Smooth muscle cell (in vitro differentiated cells): ENCODE measurements at regions not wholly inside any gene's neighbourhood (a gene's known extent, or its start where the extent isn't known, plus 50 kb on each side); places are given as distances from the start of the nearest gene placed in this dataset.

Source experiments
- DNase-seq: peaks from one replicate; lab custom pipeline; 2025; ENCODE audit not compliant: unreplicated experiment; lab: John Stamatoyannopoulos, UW
- H2AFZ ChIP-seq: fragments of 200-600 bp; sonication (generic); 2 replicates; pipeline ENCODE4 v1.6.0; 2016; ENCODE audit warnings: antibody characterized with exemption, low read depth, mild to moderate bottlenecking
- H3F3A ChIP-seq: fragments of 200-600 bp; sonication (generic); 2 replicates; pipeline ENCODE4 v1.6.0; 2017; ENCODE audit warnings: antibody characterized with exemption, low read depth
- H3K27ac ChIP-seq: fragments of 200-600 bp; sonication (generic); 2 replicates; pipeline ENCODE4 v1.5.1; 2016; ENCODE audit warnings: low read depth, mild to moderate bottlenecking
- H3K27me3 ChIP-seq: fragments of 200-600 bp; sonication (generic); 2 replicates; pipeline ENCODE4 v1.6.1; 2016; ENCODE audit warnings: low read depth, mild to moderate bottlenecking
- H3K36me3 ChIP-seq: fragments of 200-600 bp; sonication (generic); 2 replicates; pipeline ENCODE4 v1.5.1; 2016; ENCODE audit warnings: low read depth
- H3K4me1 ChIP-seq: fragments of 200-600 bp; sonication (generic); 2 replicates; pipeline ENCODE4 v1.5.1; 2016; ENCODE audit warnings: low read depth
- H3K4me2 ChIP-seq: fragments of 200-600 bp; sonication (generic); 2 replicates; pipeline ENCODE4 v1.6.0; 2016; ENCODE audit warnings: mild to moderate bottlenecking
- H3K4me3 ChIP-seq: fragments of 200-600 bp; sonication (generic); 2 replicates; pipeline ENCODE4 v1.5.1; 2016; ENCODE audit warnings: mild to moderate bottlenecking
- H3K79me2 ChIP-seq: fragments of 200-600 bp; sonication (generic); 2 replicates; pipeline ENCODE4 v1.6.0; 2016; ENCODE audit warnings: low read depth, mild to moderate bottlenecking
- H3K9ac ChIP-seq: fragments of 200-600 bp; sonication (generic); 2 replicates; pipeline ENCODE4 v1.6.0; 2016; ENCODE audit warnings: low read depth
- H3K9me3 ChIP-seq: fragments of 200-600 bp; sonication (generic); replicated peaks from 2 replicates; pipeline ENCODE4 v1.5.1; 2016; ENCODE audit warnings: low read depth
- H4K20me1 ChIP-seq: fragments of 200-600 bp; sonication (generic); 2 replicates; pipeline ENCODE4 v1.6.0; 2016; ENCODE audit warnings: low read depth
- WGBS: methylation state at CpG from one replicate; pipeline ENCODE4 v1.1.7; 2016; ENCODE audit warnings: low lambda C conversion rate; 5-methylcytosine and 5-hydroxymethylcytosine counted together
- TF ChIP-seq, protein P1 (sequence below): fragments of 200-600 bp; sonication (generic); IDR thresholded peaks from 2 replicates; pipeline ENCODE4 v1.5.1; 2017; ENCODE audit warnings: borderline replicate concordance, mild to moderate bottlenecking, antibody characterized with exemption; ENCODE audit not compliant: insufficient read depth, poor library complexity, severe bottlenecking

DNA sequence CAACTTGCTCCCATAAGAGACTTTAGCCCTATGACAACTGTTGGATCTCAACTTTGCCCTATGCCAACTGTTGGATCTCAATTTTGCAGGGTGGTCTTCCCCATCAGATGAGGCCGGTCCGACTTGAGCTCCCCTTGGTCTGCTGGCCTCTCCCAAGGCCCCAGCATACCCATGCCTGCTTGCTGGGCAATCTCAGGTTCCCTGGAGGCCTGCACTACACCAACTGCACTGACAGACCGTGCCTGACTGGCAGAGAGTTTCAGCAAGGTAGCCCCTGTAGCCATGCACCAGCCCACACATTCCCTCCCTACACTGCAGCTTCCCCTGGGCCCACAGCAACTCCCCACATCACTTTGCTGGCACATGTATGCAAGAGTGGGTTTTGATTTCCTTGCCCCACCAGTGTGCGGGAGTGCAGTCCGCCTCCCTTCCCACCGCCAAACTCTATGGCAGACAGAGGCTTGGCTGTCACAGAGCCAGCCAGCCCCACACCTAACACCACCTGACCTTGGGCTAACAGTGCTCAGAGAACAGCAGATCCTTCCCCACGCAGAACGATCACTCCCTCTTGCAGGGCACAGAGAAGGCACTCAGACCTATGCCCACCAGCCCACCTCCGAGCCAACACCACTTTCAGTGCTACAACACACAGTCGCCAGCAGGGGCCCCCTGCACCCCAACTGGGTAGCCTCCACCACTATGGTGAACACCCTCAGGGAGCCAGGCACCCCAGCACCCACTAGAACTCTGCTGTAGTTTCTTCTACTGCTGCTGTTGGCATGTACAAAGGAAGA lies 279.9 kb upstream of the COX7C start:
- Histone ChIP-seq H3K4me1 (no peaks in the 10 kb centered on the region), H3K79me2 (no peaks in the 10 kb centered on the region), H3F3A (no peaks in the 10 kb centered on the region), H3K27me3 (no peaks in the 10 kb centered on the region), H3K4me2 (no peak overlapping the region), H4K20me1 (no peaks in the 10 kb centered on the region), H3K9ac (no peak overlapping the region), H2AFZ (no peak overlapping the region), H3K4me3 (no peak overlapping the region), H3K9me3 (no peaks in the 10 kb centered on the region), H3K27ac (no peak overlapping the region), H3K36me3 (no peaks in the 10 kb centered on the region)
- no peak for DNase-seq
- 90% methylated on average over 10 of the region's 10 CpGs for WGBS
- TF ChIP-seq, protein P1, sequence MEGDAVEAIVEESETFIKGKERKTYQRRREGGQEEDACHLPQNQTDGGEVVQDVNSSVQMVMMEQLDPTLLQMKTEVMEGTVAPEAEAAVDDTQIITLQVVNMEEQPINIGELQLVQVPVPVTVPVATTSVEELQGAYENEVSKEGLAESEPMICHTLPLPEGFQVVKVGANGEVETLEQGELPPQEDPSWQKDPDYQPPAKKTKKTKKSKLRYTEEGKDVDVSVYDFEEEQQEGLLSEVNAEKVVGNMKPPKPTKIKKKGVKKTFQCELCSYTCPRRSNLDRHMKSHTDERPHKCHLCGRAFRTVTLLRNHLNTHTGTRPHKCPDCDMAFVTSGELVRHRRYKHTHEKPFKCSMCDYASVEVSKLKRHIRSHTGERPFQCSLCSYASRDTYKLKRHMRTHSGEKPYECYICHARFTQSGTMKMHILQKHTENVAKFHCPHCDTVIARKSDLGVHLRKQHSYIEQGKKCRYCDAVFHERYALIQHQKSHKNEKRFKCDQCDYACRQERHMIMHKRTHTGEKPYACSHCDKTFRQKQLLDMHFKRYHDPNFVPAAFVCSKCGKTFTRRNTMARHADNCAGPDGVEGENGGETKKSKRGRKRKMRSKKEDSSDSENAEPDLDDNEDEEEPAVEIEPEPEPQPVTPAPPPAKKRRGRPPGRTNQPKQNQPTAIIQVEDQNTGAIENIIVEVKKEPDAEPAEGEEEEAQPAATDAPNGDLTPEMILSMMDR, result no peak

DNA sequence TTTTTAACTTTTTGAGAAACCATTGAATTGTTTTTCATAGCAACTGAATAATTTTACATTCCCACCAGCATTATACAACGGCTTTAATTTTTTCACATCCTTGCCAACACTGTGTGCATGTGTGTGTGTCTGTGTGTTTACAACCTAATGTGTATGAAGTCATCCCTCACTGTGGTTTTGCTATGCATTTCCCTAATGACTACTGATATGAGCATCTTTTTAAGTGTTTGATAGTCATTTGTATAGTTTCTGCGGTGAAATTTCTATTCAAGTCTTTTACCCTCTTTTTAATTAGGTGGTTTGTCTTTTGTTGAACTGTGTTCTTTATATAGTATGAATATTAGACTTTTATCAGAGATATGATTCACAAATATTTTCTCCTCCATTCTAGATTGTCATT lies 263.1 kb upstream of the COX7C start:
- no peaks in the 10 kb centered on the region for H3F3A ChIP-seq
- H2AFZ ChIP-seq, result no peak overlapping the region
- H3K4me2 ChIP-seq, result no peak overlapping the region
- no peak overlapping the region for H3K9ac ChIP-seq
- H3K9me3 ChIP-seq, result no peaks in the 10 kb centered on the region
- H3K27ac ChIP-seq, result no peak overlapping the region
- no peak overlapping the region for H3K4me3 ChIP-seq
- no peaks in the 10 kb centered on the region for H3K79me2 ChIP-seq
- H4K20me1 ChIP-seq, result no peaks in the 10 kb centered on the region
- TF ChIP-seq, protein P1, result no peak
- H3K27me3 ChIP-seq, result no peaks in the 10 kb centered on the region
- H3K4me1 ChIP-seq, result no peaks in the 10 kb centered on the region
- no peaks in the 10 kb centered on the region for H3K36me3 ChIP-seq
- 85% methylated on average over 2 of the region's 2 CpGs for WGBS
- DNase-seq, result no peak

- no peaks in the 10 kb centered on the region for H3K27me3 ChIP-seq
- no peak overlapping the region for H3K4me3 ChIP-seq
- H3K9ac ChIP-seq, result no peak overlapping the region
- H3K4me1 ChIP-seq, result no peaks in the 10 kb centered on the region
- H4K20me1 ChIP-seq, result no peaks in the 10 kb centered on the region
- H3K4me2 ChIP-seq, result no peak overlapping the region
- no peak overlapping the region for H3K27ac ChIP-seq
- H2AFZ ChIP-seq, result no peak overlapping the region
- no peaks in the 10 kb centered on the region for H3F3A ChIP-seq
- H3K36me3 ChIP-seq, result no peaks in the 10 kb centered on the region
- WGBS, result 70% methylated on average over 1 of the region's 1 CpG
- H3K79me2 ChIP-seq, result no peaks in the 10 kb centered on the region
- H3K9me3 ChIP-seq, result no peaks in the 10 kb centered on the region
- no peak for DNase-seq
- TF ChIP-seq, protein P1, result no peak
Measured at GRCh38 chr5:86360801-86361200, 256.9 kb upstream of the COX7C start.

- H3F3A ChIP-seq, result no peaks in the 10 kb centered on the region
- H3K4me3 ChIP-seq, result no peak overlapping the region
- TF ChIP-seq, protein P1, result no peak
- H4K20me1 ChIP-seq, result no peaks in the 10 kb centered on the region
- DNase-seq, result no peak
- no peak overlapping the region for H3K9ac ChIP-seq
- H3K4me1 ChIP-seq, result peaks cover 8% of the 10 kb centered on the region
- no peak overlapping the region for H3K4me2 ChIP-seq
- no peaks in the 10 kb centered on the region for H3K27me3 ChIP-seq
- peak overlapping the region; percentile 64 for H2AFZ ChIP-seq
- H3K9me3 ChIP-seq, result no peaks in the 10 kb centered on the region
- H3K27ac ChIP-seq, result no peak overlapping the region
- H3K79me2 ChIP-seq, result no peaks in the 10 kb centered on the region
- H3K36me3 ChIP-seq, result no peaks in the 10 kb centered on the region
Measured at GRCh38 chr5:86371061-86371460, 246.7 kb upstream of the COX7C start.
